HFFc6 (cell line): ENCODE measurements at regions not wholly inside any gene's neighbourhood (a gene's known extent, or its start where the extent isn't known, plus 50 kb on each side); places are given as distances from the start of the nearest gene placed in this dataset.

ENCODE experiments used
- DNase-seq: peaks from one replicate; pipeline ENCODE4 v3.0.0-alpha.2; 2018
- H3K27ac Mint-ChIP-seq: 2 replicates; pipeline ENCODE4 v1.8.0; 2020; ENCODE audit warnings: mild to moderate bottlenecking, mixed read lengths
- H3K27me3 Mint-ChIP-seq: 2 replicates; pipeline ENCODE4 v1.8.0; 2021; ENCODE audit warnings: mild to moderate bottlenecking, moderate library complexity, mixed read lengths; ENCODE audit not compliant: insufficient read depth
- H3K36me3 Mint-ChIP-seq: 2 replicates; pipeline ENCODE4 v1.8.0; 2021; ENCODE audit warnings: low read depth, mixed read lengths
- H3K4me1 Mint-ChIP-seq: 2 replicates; pipeline ENCODE4 v1.8.0; 2020; ENCODE audit warnings: low read depth, mixed read lengths
- H3K4me3 Mint-ChIP-seq: 2 replicates; pipeline ENCODE4 v1.8.0; 2020; ENCODE audit warnings: mild to moderate bottlenecking, moderate library complexity, mixed read lengths
- H3K9me3 Mint-ChIP-seq: 2 replicates; pipeline ENCODE4 v1.8.0; 2020; ENCODE audit warnings: mild to moderate bottlenecking, mixed read lengths
- CTCF ChIP-seq: fragments of 200-600 bp; sonication (generic); IDR thresholded peaks from 2 replicates; pipeline ENCODE4 v1.5.0; 2021; ENCODE audit warnings: antibody characterized with exemption, mild to moderate bottlenecking

DNA sequence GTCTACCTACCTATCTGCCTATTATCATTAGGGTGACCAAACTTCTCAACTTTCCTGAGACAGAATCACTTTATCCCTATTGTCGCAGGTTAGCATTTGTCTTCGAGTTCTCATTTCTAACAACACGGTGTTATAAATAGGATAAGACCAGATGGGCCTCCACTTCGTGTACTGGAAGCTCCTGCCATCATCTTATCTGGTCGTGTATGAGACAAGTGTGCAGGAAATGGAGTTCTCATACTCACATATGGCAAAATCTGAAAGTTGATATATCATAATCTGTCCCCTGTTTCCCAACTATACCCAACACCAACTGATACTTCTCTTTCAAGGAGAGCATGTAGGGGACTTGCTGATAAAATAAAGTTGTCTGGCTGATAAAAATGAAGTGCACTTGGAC is 287.4 kb upstream of the FOXK1 start:
- TF ChIP-seq CTCF, result no peak
- Mint-ChIP-seq H3K27me3 (no peaks in the 10 kb centered on the region), H3K27ac (no peak overlapping the region), H3K4me1 (no peaks in the 10 kb centered on the region), H3K36me3 (peaks cover 14% of the 10 kb centered on the region), H3K9me3 (peaks cover 69% of the 10 kb centered on the region), H3K4me3 (no peak overlapping the region)
- no peak for DNase-seq

DNA sequence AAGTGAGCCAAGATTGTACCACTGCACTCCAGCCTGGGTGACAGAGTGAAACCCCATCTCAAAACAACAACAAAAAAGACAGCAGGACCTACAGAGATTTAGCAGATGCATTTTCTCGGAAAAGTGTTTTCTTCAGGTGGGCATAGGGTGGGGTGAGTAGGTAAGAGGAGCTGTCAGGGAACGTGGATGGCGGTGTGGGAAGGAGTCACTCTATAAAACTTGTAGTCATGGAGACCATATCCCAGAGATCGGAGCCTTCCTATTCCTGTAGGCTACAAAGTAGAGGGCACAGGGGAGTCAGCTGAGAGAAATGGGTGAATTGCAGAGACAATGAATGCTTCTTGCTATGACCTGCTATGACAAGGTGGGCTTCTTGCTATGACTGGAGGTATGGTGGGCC is 283.0 kb upstream of the FOXK1 start:
- Mint-ChIP-seq H3K4me3 (no peak overlapping the region), H3K27me3 (no peaks in the 10 kb centered on the region; the same call in 1 of the 2 replicates), H3K9me3 (peaks cover 62% of the 10 kb centered on the region), H3K4me1 (no peaks in the 10 kb centered on the region), H3K27ac (no peak overlapping the region), H3K36me3 (peaks cover 4% of the 10 kb centered on the region; the same call in 1 of the 2 replicates)
- no peak for DNase-seq
- TF ChIP-seq CTCF, result no peak

GRCh38 chr7:4399596-4399995 is 282.5 kb upstream of the FOXK1 start:
- TF ChIP-seq CTCF, result no peak
- no peak overlapping the region for H3K4me3 Mint-ChIP-seq
- no peaks in the 10 kb centered on the region for H3K4me1 Mint-ChIP-seq
- peaks cover 64% of the 10 kb centered on the region for H3K9me3 Mint-ChIP-seq
- no peaks in the 10 kb centered on the region; the same call in 1 of the 2 replicates for H3K27me3 Mint-ChIP-seq
- no peak for DNase-seq
- H3K27ac Mint-ChIP-seq, result no peak overlapping the region
- peaks cover 4% of the 10 kb centered on the region; the same call in 1 of the 2 replicates for H3K36me3 Mint-ChIP-seq

DNA sequence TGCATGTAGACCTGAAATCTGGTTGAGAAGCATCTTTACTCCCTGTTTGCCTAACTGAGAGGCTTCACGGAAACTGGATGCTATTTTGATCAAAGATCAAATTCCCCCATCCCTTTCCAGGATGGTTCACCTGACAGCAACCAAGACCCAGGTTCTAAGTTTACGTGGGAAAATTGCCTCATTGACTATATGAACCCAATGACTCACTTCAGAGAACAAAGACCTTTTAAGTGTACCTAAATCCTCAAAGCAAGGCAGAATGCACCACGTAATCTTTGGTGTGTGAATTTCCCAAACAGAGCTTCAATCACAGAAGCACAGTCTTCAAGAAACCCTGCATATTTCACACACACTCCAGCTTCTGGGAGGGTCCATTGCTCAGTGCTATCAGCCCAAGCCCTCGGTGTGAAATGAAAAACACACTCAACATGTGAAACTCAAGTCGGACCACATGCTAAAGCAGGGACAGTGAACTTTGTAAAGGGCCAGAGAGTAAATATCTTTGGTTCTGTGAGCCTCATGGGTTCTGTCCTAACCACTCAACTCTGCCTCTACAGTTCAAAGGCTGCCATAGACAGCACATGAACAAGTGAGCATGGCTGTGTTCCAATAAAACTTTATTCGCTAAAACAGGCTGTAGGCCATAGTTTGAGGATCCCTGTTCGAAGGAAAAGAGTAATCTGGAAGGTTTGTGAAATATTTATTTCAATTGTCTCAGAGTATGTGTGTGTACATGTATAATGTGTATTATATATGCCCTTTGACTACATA is 275.6 kb upstream of the FOXK1 start:
- Mint-ChIP-seq H3K9me3 (peaks cover 45% of the 10 kb centered on the region), H3K4me1 (no peaks in the 10 kb centered on the region), H3K4me3 (no peak overlapping the region), H3K36me3 (peaks cover 5% of the 10 kb centered on the region; the same call in 1 of the 2 replicates), H3K27ac (no peak overlapping the region), H3K27me3 (no peaks in the 10 kb centered on the region; the same call in 1 of the 2 replicates)
- TF ChIP-seq CTCF, result no peak
- DNase-seq, result no peak

DNA sequence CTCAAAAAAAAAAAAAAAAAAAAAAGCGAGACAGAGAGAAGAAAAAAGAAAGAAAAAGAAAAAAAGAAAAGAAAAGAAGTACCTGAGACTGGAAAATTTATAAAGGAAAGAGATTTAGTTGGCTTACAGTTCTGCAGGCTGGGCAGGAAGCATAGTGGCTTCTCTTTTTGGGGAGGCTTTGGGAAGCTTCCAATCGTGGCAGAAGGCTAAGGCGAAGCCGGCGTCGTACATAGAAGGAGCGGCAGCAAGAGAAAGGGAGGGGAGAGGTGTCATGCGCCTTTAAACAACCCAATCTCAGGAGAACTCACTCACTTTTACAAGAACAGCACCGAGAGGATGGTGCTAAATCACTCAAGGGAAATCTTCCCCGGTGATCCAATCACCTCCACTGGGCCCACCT is 272.1 kb upstream of the FOXK1 start:
- no peak overlapping the region for H3K4me3 Mint-ChIP-seq
- H3K36me3 Mint-ChIP-seq, result peaks cover 5% of the 10 kb centered on the region; the same call in 1 of the 2 replicates
- no peaks in the 10 kb centered on the region; the same call in 1 of the 2 replicates for H3K27me3 Mint-ChIP-seq
- H3K9me3 Mint-ChIP-seq, result peaks cover 29% of the 10 kb centered on the region
- TF ChIP-seq CTCF, result no peak
- no peak overlapping the region for H3K27ac Mint-ChIP-seq
- DNase-seq, result no peak
- H3K4me1 Mint-ChIP-seq, result no peaks in the 10 kb centered on the region
